Hematopoietic multipotent progenitor cell (in vitro differentiated cells): ENCODE measurements at regions not wholly inside any gene's neighbourhood (a gene's known extent, or its start where the extent isn't known, plus 50 kb on each side); places are given as distances from the start of the nearest gene placed in this dataset.
"Not testable (repeated sequence)": the region's sequence is repeated elsewhere in the genome, so short reads cannot be mapped to it uniquely, and the experiment has no call there.

Experiments used
- DNase-seq, 3 donors: peaks; one replicate each; pipeline ENCODE4 v3.0.0-alpha.2; 2011 to 2015; ENCODE audit warnings: low read depth in 2 of 3, low spot score in 2 of 3

DNA sequence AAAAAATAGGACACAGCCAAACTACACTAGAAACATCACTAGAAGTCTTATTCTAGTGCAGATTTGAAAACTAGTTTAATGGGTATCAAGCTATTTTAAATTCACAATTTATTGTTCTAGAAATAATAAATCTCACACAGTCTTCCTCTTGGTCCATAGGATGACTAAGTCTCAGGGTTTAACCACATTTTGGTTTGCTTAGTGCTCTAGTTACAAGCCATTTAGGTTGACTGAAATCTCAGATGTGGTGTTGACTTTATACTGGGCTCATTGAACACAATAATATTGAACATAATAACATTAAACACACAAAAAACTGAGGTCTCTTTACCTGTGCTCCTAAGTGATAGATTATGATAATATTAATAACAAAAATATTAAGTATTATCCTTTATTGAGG lies 760.3 kb upstream of the CCDC179 start:
- no peak for DNase-seq

DNA sequence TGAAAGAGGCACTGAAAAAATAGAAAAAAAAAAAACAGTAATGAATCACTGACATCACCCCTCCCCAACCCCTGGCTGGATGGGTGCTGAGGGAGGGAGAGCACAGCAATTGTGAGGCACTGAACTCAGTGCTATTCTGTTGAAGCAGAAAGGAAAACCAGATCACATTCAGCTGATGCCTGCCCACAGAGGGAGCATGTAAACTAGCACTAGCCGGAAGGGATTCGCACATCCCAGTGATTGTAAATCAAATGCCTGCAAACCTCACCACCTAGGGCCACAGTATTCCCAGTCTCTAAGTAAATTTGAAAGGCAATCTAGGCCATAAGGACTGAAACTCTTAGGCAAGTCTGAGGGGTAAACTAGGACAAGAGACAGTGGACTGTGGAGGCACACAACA lies 772.0 kb upstream of the CCDC179 start:
- DNase-seq, result no peak

DNA sequence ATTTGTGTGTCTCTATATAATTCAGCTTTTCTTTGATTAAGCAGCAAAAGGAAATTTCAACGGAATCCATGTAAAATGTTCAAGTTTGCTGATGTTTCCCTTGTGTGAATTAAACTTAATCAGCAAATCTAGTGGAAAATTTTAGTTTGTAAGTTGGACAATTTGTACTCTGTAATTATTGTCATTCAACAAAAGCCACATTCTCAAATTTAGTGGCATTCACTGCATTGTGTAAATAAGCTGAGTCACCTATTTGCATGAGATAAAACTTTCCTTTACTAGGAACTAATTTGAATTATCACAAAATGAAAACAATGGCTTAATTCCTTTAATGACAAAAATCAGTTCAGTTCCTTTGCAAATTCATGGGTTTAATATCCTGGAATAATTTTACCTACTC lies 784.2 kb upstream of the CCDC179 start:
- DNase-seq, result no peak

DNA sequence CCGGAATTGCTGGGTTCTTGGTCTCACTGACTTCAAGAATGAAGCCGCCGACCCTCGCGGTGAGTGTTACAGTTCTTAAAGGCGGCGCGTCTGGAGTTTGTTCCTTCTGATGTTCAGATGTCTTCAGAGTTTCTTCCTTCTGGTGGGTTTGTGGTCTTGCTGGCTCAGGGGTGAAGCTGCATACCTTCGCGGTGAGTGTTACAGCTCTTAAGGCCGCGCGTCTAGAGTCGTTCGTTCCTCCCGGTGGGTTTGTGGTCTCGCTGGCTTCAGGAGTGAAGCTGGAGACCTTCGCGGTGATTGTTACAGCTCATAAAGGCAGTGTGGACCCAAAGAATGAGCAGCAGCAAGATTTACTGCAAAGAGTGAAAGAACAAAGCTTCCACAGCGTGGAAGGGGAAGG lies 792.1 kb upstream of the CCDC179 start:
- not testable (repeated sequence) for DNase-seq

DNA sequence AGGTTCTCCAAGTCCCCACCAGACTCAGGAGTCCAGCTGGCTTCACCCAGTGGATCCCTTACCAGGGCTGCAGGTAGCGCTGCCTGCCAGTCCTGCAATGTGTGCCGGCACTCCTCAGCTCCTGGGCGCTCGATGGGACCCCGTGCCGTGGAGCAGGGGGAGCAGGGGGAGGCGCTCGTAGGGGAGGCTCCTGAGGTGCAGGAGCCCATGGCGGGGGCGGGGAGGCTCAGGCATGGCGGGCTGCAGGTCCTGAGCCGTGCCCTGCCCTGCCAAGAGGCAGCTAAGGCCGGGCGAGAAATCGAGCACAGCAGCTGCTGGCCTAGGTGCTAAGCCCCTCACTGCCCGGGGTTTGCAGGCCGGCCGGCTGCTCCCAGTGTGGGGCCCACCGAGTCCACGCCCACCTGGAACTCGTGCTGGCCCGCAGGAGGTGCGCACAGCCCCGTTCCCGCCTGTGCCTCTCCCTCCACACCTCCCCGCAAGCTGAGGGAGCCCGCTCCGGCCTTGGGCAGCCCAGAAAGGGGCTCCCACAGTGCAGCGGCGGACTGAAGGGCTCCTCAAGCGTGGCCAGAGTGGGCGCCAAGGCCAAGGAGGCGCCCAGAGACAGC lies 792.9 kb upstream of the CCDC179 start:
- DNase-seq, result no peak

DNA sequence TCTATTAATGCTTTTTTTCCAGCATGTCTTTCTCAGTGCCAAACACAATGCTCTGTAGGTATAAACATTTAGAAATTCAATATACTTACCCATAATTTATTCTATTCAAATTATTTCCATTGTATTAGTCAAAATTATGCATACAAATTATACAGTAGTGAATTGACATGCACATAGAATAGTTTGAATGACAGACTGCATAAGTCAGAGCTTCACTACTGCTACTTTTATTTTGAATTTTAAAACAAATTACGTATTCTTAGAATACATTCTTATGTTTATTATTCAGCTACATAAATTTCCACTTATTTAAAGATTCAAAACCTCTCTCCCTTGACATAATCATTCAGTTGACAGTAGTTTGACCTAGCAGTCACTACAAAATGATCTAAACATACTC lies 808.0 kb upstream of the CCDC179 start:
- no peak for DNase-seq

DNA sequence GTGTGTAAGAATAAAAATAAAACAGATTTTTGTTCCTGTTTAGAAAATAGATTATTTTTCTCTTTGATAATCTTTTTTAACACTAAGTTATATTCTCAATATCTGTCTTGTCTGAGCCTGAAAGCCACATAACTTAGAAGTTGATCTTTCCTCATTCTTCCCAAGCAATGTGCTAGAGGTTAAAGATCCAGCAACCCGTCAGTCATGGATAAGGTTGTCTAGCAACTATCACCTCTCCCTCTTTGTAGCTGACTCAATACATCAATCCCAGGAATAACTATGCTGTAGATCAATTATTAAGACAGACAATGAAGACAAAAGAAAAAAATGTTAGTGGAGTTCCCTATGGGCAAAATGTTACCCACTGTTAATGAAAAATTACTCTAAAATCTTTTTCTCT lies 813.1 kb upstream of the CCDC179 start:
- no peak for DNase-seq

DNA sequence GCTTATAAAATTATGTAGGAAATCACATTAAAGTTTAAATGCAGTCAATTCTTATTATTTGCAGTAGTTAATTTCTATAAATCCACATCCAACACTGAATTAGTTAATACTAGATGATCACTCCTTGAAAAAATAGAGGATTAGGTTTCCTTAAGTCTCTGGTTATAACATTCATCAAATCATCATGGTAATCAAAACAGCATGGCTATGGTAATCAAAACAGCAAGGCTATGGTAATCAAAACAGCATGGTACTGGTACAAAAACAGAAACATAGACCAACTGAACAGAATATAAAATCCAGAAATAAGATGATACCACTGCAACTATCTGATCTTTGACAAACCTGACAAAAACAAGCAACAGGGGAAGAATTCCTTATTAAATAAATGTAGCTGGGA lies 814.6 kb upstream of the CCDC179 start:
- no peak for DNase-seq

GRCh38 chr11:23679041-23679440 lies 817.8 kb upstream of the LUZP2 start:
- no peak for DNase-seq

- DNase-seq, result no peak
Observed at GRCh38 chr11:23679981-23680380, 816.9 kb upstream of the LUZP2 start.

DNA sequence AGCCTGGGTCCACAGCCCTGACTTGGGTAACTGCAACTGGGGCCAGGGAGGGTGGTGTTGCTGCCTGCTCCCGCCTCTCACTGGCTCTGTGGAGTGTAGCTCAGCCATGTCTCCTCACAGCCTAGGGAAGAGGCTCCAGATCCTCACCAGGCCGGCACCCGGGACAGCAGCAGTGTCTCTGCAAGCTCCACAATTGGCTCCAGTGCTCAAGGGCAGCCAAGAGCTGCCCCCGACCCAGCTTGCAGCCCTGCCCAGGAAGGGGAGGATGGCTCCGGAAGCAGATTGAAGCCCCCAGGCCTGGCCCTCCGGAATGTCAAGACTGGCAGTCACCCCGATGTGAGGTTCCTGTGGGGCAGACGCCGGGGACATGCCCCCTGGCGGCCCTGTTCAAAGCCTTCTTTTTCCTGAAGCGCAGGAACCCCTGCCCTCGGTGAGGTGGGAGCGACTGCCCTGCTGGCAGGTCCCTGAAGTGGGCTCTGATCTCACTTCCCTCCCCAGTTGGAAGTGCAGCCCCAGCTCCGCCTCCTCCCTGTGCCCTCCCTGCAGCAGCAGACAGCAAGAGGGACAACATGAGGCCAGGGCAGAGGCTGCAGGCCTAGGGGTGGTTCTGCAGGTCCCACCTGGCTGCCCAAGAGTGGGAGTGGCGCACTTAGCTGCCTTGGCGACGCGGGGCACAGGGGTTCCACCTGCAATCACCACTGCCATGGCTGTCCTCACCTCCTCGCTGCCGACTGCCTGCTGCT lies 816.2 kb upstream of the LUZP2 start:
- no peak for DNase-seq

- DNase-seq, result peak in 1 of 3 donors; percentile 14
Observed at GRCh38 chr11:23684701-23685100, 812.2 kb upstream of the LUZP2 start.

- DNase-seq, result no peak
Observed at GRCh38 chr11:23687991-23688390, 808.9 kb upstream of the LUZP2 start.

DNA sequence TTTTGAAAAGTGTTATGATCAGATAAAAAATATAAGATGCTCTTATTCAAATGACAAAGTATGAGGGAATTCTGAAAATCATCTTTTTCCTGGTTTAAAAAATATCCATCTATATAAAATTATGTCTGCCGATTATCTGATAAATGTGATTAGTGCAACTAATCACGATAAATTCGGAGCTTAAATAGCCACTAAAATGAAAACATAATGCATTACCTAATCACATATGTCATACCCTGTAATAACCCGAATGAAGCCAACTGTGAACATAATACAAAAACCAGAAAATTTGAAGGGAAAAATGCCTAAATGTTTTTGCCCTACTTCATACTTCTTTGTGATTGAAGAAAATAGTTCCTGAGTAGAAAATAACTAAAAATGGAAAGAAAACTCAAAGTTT lies 808.4 kb upstream of the LUZP2 start:
- DNase-seq, result no peak

DNA sequence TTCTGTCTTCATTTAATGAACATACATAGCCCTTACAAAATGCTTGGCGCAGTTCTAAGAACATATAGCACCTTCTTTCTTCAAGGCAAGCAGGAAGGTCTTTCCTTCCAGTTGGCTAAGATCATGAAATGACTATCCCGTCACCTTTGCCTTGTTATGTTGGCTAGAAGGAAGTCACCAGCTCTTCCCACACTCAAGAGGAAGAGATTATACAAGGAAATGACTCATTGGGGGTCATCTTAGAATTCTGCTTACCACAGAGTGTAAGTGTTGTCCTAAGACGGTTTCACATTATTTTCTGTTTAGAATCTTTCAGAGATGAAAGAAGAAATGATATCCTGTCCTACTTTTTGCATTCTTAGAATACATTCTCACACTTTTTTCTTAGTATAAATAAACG lies 808.0 kb upstream of the LUZP2 start:
- no peak for DNase-seq

GRCh38 chr11:23696688-23697415 lies 800.0 kb upstream of the LUZP2 start:
- DNase-seq, result no peak

GRCh38 chr11:23704183-23704582 lies 792.7 kb upstream of the LUZP2 start:
- no peak for DNase-seq

DNA sequence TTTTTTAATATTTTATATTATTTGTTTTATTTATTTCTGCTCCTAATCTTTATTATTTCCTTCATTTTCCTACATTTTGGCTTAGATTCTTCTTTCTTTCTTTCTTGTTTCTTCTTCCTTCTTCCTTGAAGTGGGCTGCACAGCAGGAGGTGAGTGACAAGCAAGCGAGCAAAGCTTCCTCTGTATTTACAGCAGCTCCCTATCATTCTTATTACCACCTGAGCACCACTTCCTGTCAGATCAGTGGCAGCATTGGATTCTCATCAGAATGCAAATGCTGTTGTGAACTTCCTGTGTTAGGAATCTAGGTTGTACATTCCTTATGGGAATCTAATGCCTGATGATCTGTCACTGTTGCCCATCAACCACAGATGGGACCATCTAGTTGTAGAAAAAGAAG lies 784.9 kb upstream of the LUZP2 start:
- no peak for DNase-seq

DNA sequence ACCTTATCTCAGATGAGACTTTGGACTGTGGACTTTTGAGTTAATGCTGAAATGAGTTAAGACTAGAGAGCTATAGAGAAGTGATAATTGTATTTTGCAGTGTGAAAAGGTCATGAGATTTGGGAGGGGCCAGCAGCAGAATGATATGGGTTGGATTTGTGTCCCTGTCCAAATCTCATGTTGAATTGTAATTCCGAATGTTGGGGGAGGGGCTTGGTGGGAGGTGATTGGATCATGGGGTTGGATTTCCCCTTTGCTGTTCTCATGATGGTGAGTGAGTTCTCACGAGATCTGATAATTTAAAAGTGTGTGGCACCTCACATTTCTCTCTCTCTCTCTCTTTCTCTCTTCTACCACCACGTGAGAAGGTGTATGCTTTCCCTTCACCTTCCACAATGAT lies 777.8 kb upstream of the LUZP2 start:
- DNase-seq, result no peak

DNA sequence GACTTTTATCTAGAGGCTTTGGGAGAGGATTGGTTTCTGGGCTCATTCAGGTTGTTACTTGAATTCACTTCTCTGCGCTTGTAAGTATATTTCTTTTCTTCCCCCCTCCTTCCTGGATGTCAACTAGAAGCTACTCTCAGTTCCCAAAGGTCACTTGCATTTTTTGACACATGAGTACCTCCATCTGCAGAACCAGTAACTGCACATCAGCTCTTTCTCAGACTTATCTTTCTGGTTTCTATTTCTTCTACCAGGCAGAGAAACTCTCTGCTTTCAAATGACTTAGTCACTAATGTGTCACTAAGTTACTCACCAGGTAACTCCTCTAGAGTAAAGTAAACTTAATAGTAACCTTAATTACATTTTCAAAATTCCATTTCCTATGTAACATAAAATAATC lies 773.0 kb upstream of the LUZP2 start:
- no peak for DNase-seq

- DNase-seq, result no peak
Observed at GRCh38 chr11:23725752-23726151, 771.1 kb upstream of the LUZP2 start.

GRCh38 chr11:23727387-23727786 lies 769.5 kb upstream of the LUZP2 start:
- DNase-seq, result no peak
